GM12892 (cell line): ENCODE measurements at regions not wholly inside any gene's neighbourhood (a gene's known extent, or its start where the extent isn't known, plus 50 kb on each side); places are given as distances from the start of the nearest gene placed in this dataset.
"Not testable (repeated sequence)": the region's sequence is repeated elsewhere in the genome, so short reads cannot be mapped to it uniquely, and the experiment has no call there.

Source experiments
- DNase-seq: peaks from one replicate; pipeline ENCODE4 v3.0.0; 2011; ENCODE audit not compliant: insufficient read length
- FAIRE-seq: peaks from 2 replicates; lab custom pipeline; 2011; peaks lifted over from hg19 to GRCh38; lab: Jason Lieb, UNC
- POLR2A ChIP-seq: IDR thresholded peaks from 2 replicates; pipeline ENCODE4 v1.6.1; 2011; ENCODE audit warnings: low read depth, low read length, control low read depth
- POLR2AphosphoS5 ChIP-seq: IDR thresholded peaks from 2 replicates; pipeline ENCODE4 v1.6.1; 2011; ENCODE audit warnings: low read depth, low read length, control low read depth
- TAF1 ChIP-seq: IDR thresholded peaks from 2 replicates; pipeline ENCODE4 v1.6.1; 2011; ENCODE audit warnings: low read depth, mild to moderate bottlenecking, control low read depth, low read length, borderline replicate concordance

- TF ChIP-seq POLR2AphosphoS5: no peak
- TF ChIP-seq POLR2A: no peak
- no peak for TF ChIP-seq TAF1
- DNase-seq: no peak
- FAIRE-seq: no peak
Measured at GRCh38 chr20:43404878-43405277, 52.8 kb upstream of the SRSF6 start.

GRCh38 chr20:43400882-43401281 is 56.8 kb upstream of the SRSF6 start:
- not testable (repeated sequence) for DNase-seq, FAIRE-seq

- FAIRE-seq: no peak
- DNase-seq: no peak
- TF ChIP-seq POLR2A: no peak
- no peak for TF ChIP-seq TAF1
- no peak for TF ChIP-seq POLR2AphosphoS5
Measured at GRCh38 chr20:43398676-43399324, 58.9 kb upstream of the SRSF6 start.

- DNase-seq (no peak), FAIRE-seq (no peak)
- TF ChIP-seq TAF1 (no peak), POLR2A (no peak), POLR2AphosphoS5 (no peak)
Measured at GRCh38 chr20:43397147-43397546, 60.5 kb upstream of the SRSF6 start.

- FAIRE-seq (no peak), DNase-seq (no peak)
- TF ChIP-seq POLR2AphosphoS5 (no peak), POLR2A (no peak), TAF1 (no peak)
Measured at GRCh38 chr20:43393052-43393451, 64.6 kb upstream of the SRSF6 start.

GRCh38 chr20:43392561-43392960 is 65.1 kb upstream of the SRSF6 start:
- FAIRE-seq (no peak), DNase-seq (no peak)
- no peak for TF ChIP-seq POLR2A
- TF ChIP-seq POLR2AphosphoS5: no peak
- TF ChIP-seq TAF1: no peak

GRCh38 chr20:43389839-43390626 is 67.7 kb upstream of the SRSF6 start:
- FAIRE-seq (no peak), DNase-seq (no peak)
- TF ChIP-seq TAF1 (no peak), POLR2A (no peak), POLR2AphosphoS5 (no peak)

GRCh38 chr20:43389211-43389610 is 68.5 kb upstream of the SRSF6 start:
- FAIRE-seq (no peak), DNase-seq (no peak)
- TF ChIP-seq POLR2AphosphoS5: no peak
- TF ChIP-seq POLR2A: no peak
- TF ChIP-seq TAF1: no peak

- DNase-seq (no peak), FAIRE-seq (no peak)
- TF ChIP-seq POLR2AphosphoS5 (no peak), POLR2A (no peak), TAF1 (no peak)
Measured at GRCh38 chr20:43388268-43389002, 69.3 kb upstream of the SRSF6 start.

GRCh38 chr20:43387737-43388136 is 70.0 kb upstream of the SRSF6 start:
- no peak for FAIRE-seq

GRCh38 chr20:43386878-43387277 is 70.8 kb upstream of the SRSF6 start:
- DNase-seq: no peak
- no peak for FAIRE-seq

More at GRCh38 chr20:43387737-43388136, 70.0 kb upstream of the SRSF6 start:
- TF ChIP-seq POLR2A (no peak), TAF1 (no peak), POLR2AphosphoS5 (no peak)
- no peak for DNase-seq

GRCh38 chr20:43385914-43386313 is 71.8 kb upstream of the SRSF6 start:
- no peak for TF ChIP-seq POLR2AphosphoS5
- TF ChIP-seq POLR2A: no peak
- TF ChIP-seq TAF1: no peak
- DNase-seq: no peak
- FAIRE-seq: no peak

More at GRCh38 chr20:43386878-43387277, 70.8 kb upstream of the SRSF6 start:
- TF ChIP-seq POLR2AphosphoS5 (no peak), TAF1 (no peak), POLR2A (no peak)
